H9 (cell line): ENCODE measurements at regions not wholly inside any gene's neighbourhood (a gene's known extent, or its start where the extent isn't known, plus 50 kb on each side); places are given as distances from the start of the nearest gene placed in this dataset.

Source experiments
- DNase-seq: peaks from one replicate; pipeline ENCODE4 v3.0.0-alpha.2; 2017
- H2AFZ ChIP-seq: one replicate; pipeline ENCODE4 v1.6.1; 2013; ENCODE audit warnings: mild to moderate bottlenecking, low read length, control low read depth, moderate library complexity
- H2AK5ac ChIP-seq: 2 replicates; pipeline ENCODE4 v1.6.1; 2013; ENCODE audit warnings: low read length, control low read depth, mixed read lengths; ENCODE audit not compliant: insufficient read length
- H2BK120ac ChIP-seq: one replicate; pipeline ENCODE4 v1.6.1; 2013; ENCODE audit warnings: low read depth, mild to moderate bottlenecking, low read length, control low read depth, inconsistent platforms; ENCODE audit not compliant: poor library complexity, severe bottlenecking
- H2BK12ac ChIP-seq: 2 replicates; pipeline ENCODE4 v1.6.1; 2013; ENCODE audit warnings: low read length, control low read depth, mixed read lengths, low read depth; ENCODE audit not compliant: insufficient read length
- H2BK15ac ChIP-seq: 2 replicates; pipeline ENCODE4 v1.6.1; 2013; ENCODE audit warnings: low read depth, low read length, control low read depth
- H2BK20ac ChIP-seq: one replicate; pipeline ENCODE4 v1.6.1; 2013; ENCODE audit warnings: low read depth, mild to moderate bottlenecking, low read length, control low read depth, inconsistent platforms; ENCODE audit not compliant: poor library complexity, severe bottlenecking
- H2BK5ac ChIP-seq: 2 replicates; pipeline ENCODE4 v1.6.1; 2013; ENCODE audit warnings: low read length, control low read depth, mixed read lengths; ENCODE audit not compliant: insufficient read length
- H3K14ac ChIP-seq: 2 replicates; pipeline ENCODE4 v1.6.1; 2013; ENCODE audit warnings: low read length, control low read depth; ENCODE audit not compliant: insufficient read depth
- H3K18ac ChIP-seq: 2 replicates; pipeline ENCODE4 v1.6.1; 2013; ENCODE audit warnings: low read depth, mild to moderate bottlenecking, mixed read lengths, low read length, control low read depth; ENCODE audit not compliant: insufficient read length
- H3K23ac ChIP-seq: 2 replicates; pipeline ENCODE4 v1.6.1; 2013; ENCODE audit warnings: low read length, control low read depth, mixed read lengths, low read depth; ENCODE audit not compliant: insufficient read length
- H3K23me2 ChIP-seq: 2 replicates; pipeline ENCODE4 v1.6.1; 2013; ENCODE audit warnings: low read depth, mild to moderate bottlenecking, mixed read lengths, low read length, control low read depth; ENCODE audit not compliant: insufficient read length, poor library complexity, severe bottlenecking
- H3K27ac ChIP-seq: 2 replicates; pipeline ENCODE4 v1.5.1; 2013; ENCODE audit warnings: low read length, control low read depth, mixed read lengths, low read depth; ENCODE audit not compliant: insufficient read length
- H3K27me3 ChIP-seq: 2 replicates; pipeline ENCODE4 v1.6.1; 2013; ENCODE audit warnings: low read length, control low read depth, inconsistent platforms; ENCODE audit not compliant: insufficient read depth
- H3K4ac ChIP-seq: 2 replicates; pipeline ENCODE4 v1.6.1; 2013; ENCODE audit warnings: low read depth, mild to moderate bottlenecking, control low read depth, inconsistent platforms, low read length, moderate library complexity
- H3K4me1 ChIP-seq: 2 replicates; pipeline ENCODE4 v1.6.1; 2013; ENCODE audit warnings: low read length, control low read depth, inconsistent platforms; ENCODE audit not compliant: insufficient read depth
- H3K4me2 ChIP-seq: 2 replicates; pipeline ENCODE4 v1.6.1; 2013; ENCODE audit warnings: low read length, control low read depth, mixed read lengths; ENCODE audit not compliant: insufficient read length, insufficient read depth
- H3K56ac ChIP-seq: 2 replicates; pipeline ENCODE4 v1.6.1; 2013; ENCODE audit warnings: low read depth, mild to moderate bottlenecking, mixed read lengths, low read length, control low read depth; ENCODE audit not compliant: insufficient read length
- H3K79me1 ChIP-seq: 2 replicates; pipeline ENCODE4 v1.6.1; 2013; ENCODE audit warnings: low read depth, mild to moderate bottlenecking, moderate library complexity, low read length, control low read depth, inconsistent platforms; ENCODE audit not compliant: insufficient read depth, poor library complexity, severe bottlenecking
- H3K79me2 ChIP-seq: 2 replicates; pipeline ENCODE4 v1.6.1; 2013; ENCODE audit warnings: low read length, control low read depth, inconsistent platforms; ENCODE audit not compliant: insufficient read depth
- H3K9ac ChIP-seq: 2 replicates; pipeline ENCODE4 v1.6.1; 2013; ENCODE audit warnings: low read length, control low read depth, mixed read lengths; ENCODE audit not compliant: insufficient read length; ENCODE audit errors: extremely low read depth
- H3K9me3 ChIP-seq: one replicate; pipeline ENCODE4 v1.6.1; 2013; ENCODE audit warnings: low read depth, low read length, inconsistent platforms; ENCODE audit not compliant: control insufficient read depth
- H3T11ph ChIP-seq: one replicate; pipeline ENCODE4 v1.6.1; 2013; ENCODE audit warnings: mild to moderate bottlenecking, low read length, control low read depth, inconsistent platforms
- H4K20me1 ChIP-seq: one replicate; pipeline ENCODE4 v1.6.1; 2013; ENCODE audit not compliant: control insufficient read depth, insufficient read length, insufficient read depth
- H4K5ac ChIP-seq: 2 replicates; pipeline ENCODE4 v1.6.1; 2013; ENCODE audit warnings: low read depth, mild to moderate bottlenecking, mixed read lengths, low read length, control low read depth; ENCODE audit not compliant: insufficient read length
- H4K8ac ChIP-seq: replicated peaks from 2 replicates; pipeline ENCODE4 v1.6.1; 2013; ENCODE audit warnings: low read length, control low read depth, mixed read lengths, low read depth; ENCODE audit not compliant: insufficient read length
- H4K91ac ChIP-seq: 2 replicates; pipeline ENCODE4 v1.6.1; 2013; ENCODE audit warnings: low read depth, mild to moderate bottlenecking, moderate library complexity, mixed read lengths, low read length, control low read depth; ENCODE audit not compliant: insufficient read length
- H3K27ac Mint-ChIP-seq, 3 experiments: 2 replicates in 2 of 3; 3 replicates in 1 of 3; pipeline ENCODE4 v1.8.0; 2020 to 2021; ENCODE audit warnings: mixed read lengths in 3 of 3, mild to moderate bottlenecking in 1 of 3, moderate library complexity in 1 of 3
- H3K27me3 Mint-ChIP-seq: 2 replicates; pipeline ENCODE4 v1.8.0; 2021; ENCODE audit warnings: low read depth, mild to moderate bottlenecking, moderate library complexity, mixed read lengths
- H3K36me3 Mint-ChIP-seq, 3 experiments: 2 replicates in 2 of 3; 3 replicates in 1 of 3; pipeline ENCODE4 v1.8.0; 2020 to 2021; ENCODE audit warnings: low read depth in 3 of 3, mixed read lengths in 3 of 3; ENCODE audit not compliant: insufficient read depth in 1 of 3
- H3K4me1 Mint-ChIP-seq, 2 experiments: 2 replicates each; pipeline ENCODE4 v1.8.0; 2020; ENCODE audit warnings: mixed read lengths in 2 of 2
- H3K4me3 Mint-ChIP-seq, 2 experiments: 2 replicates in 1 of 2; 3 replicates in 1 of 2; pipeline ENCODE4 v1.8.0; 2020 to 2021; ENCODE audit warnings: mild to moderate bottlenecking in 2 of 2, mixed read lengths in 2 of 2, moderate library complexity in 1 of 2
- H3K9me3 Mint-ChIP-seq, 2 experiments: 2 replicates in 1 of 2; 3 replicates in 1 of 2; pipeline ENCODE4 v1.8.0; 2020; ENCODE audit warnings: mild to moderate bottlenecking in 2 of 2, mixed read lengths in 2 of 2, moderate library complexity in 1 of 2
- WGBS: extraction: QIAGEN DNeasy Blood & Tissue Kit; methylation state at CpG from one replicate; pipeline ENCODE4 v1.1.7; 2013; ENCODE audit warnings: missing lambda C conversion rate, low lambda C conversion rate, mixed read lengths; ENCODE audit not compliant: insufficient read length; ENCODE audit errors: extremely low coverage; 5-methylcytosine and 5-hydroxymethylcytosine counted together
- TF ChIP-seq, protein P1 (sequence below): fragments of 200-600 bp; sonication (generic); conservative IDR thresholded peaks from 3 replicates; pipeline ENCODE4 v1.8.0; 2021; ENCODE audit warnings: antibody characterized with exemption, mild to moderate bottlenecking

DNA sequence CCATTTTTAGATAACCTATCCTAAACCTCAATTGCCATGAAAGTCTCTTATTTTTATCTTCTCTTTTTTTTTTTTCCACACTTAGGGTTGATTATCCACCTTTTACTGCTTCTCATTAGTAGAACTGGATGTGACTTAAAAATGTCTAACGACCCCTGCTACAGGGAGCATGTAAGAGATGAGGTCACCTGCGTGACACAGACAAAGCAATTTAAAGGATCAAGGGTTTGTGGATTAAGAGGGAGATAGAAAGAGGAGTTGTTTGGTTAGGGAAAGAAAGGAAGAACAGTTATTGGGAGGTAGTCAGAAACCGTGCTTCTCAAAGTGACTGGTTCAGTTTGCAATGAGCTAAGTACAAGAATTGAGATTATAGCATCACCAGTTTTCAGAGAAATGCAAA lies 239.1 kb downstream of the ALX1 start:
- Histone ChIP-seq H2BK20ac (no peak overlapping the region), H3K9me3 (no peaks in the 10 kb centered on the region), H3K4me1 (no peaks in the 10 kb centered on the region; the same call in 1 of the 2 replicates), H3K18ac (no peak overlapping the region), H2BK12ac (no peak overlapping the region), H4K8ac (no peak overlapping the region), H3K23ac (no peak overlapping the region), H3K27me3 (no peaks in the 10 kb centered on the region), H3K23me2 (no peaks in the 10 kb centered on the region), H4K20me1 (no peaks in the 10 kb centered on the region), H3K9ac (no peak overlapping the region), H2AK5ac (no peak overlapping the region), H3K4ac (no peak overlapping the region), H3K79me1 (no peaks in the 10 kb centered on the region), H3K4me2 (no peak overlapping the region), H3T11ph (no peak overlapping the region), H3K27ac (no peak overlapping the region), H3K14ac (no peak overlapping the region), H2BK15ac (no peak overlapping the region), H2BK5ac (no peak overlapping the region), H2BK120ac (no peak overlapping the region), H4K91ac (no peak overlapping the region), H3K56ac (no peak overlapping the region), H4K5ac (no peak overlapping the region), H2AFZ (no peak overlapping the region), H3K79me2 (no peaks in the 10 kb centered on the region)
- H3K4me3 Mint-ChIP-seq, result no peak overlapping the region
- H3K4me1 Mint-ChIP-seq, result peaks cover 14 to 20% of the 10 kb centered on the region in 2 experiments
- H3K27me3 Mint-ChIP-seq, result no peaks in the 10 kb centered on the region
- peak overlapping the region in 1 of 3 experiments; percentile 78; a peak in 2 of 7 replicates for H3K27ac Mint-ChIP-seq
- no peaks in the 10 kb centered on the region; a peak in 1 of 7 replicates for H3K36me3 Mint-ChIP-seq
- DNase-seq, result no peak
- TF ChIP-seq, protein P1, sequence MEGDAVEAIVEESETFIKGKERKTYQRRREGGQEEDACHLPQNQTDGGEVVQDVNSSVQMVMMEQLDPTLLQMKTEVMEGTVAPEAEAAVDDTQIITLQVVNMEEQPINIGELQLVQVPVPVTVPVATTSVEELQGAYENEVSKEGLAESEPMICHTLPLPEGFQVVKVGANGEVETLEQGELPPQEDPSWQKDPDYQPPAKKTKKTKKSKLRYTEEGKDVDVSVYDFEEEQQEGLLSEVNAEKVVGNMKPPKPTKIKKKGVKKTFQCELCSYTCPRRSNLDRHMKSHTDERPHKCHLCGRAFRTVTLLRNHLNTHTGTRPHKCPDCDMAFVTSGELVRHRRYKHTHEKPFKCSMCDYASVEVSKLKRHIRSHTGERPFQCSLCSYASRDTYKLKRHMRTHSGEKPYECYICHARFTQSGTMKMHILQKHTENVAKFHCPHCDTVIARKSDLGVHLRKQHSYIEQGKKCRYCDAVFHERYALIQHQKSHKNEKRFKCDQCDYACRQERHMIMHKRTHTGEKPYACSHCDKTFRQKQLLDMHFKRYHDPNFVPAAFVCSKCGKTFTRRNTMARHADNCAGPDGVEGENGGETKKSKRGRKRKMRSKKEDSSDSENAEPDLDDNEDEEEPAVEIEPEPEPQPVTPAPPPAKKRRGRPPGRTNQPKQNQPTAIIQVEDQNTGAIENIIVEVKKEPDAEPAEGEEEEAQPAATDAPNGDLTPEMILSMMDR, result no peak
- WGBS, result no CpG with 5 or more reads among the region's 3 CpGs
- H3K9me3 Mint-ChIP-seq, result no peaks in the 10 kb centered on the region
